ENCODE measurements at regions not wholly inside any gene's neighbourhood (a gene's known extent, or its start where the extent isn't known, plus 50 kb on each side); places are given as distances from the start of the nearest gene placed in this dataset.

- TF ChIP-seq, protein P1, sequence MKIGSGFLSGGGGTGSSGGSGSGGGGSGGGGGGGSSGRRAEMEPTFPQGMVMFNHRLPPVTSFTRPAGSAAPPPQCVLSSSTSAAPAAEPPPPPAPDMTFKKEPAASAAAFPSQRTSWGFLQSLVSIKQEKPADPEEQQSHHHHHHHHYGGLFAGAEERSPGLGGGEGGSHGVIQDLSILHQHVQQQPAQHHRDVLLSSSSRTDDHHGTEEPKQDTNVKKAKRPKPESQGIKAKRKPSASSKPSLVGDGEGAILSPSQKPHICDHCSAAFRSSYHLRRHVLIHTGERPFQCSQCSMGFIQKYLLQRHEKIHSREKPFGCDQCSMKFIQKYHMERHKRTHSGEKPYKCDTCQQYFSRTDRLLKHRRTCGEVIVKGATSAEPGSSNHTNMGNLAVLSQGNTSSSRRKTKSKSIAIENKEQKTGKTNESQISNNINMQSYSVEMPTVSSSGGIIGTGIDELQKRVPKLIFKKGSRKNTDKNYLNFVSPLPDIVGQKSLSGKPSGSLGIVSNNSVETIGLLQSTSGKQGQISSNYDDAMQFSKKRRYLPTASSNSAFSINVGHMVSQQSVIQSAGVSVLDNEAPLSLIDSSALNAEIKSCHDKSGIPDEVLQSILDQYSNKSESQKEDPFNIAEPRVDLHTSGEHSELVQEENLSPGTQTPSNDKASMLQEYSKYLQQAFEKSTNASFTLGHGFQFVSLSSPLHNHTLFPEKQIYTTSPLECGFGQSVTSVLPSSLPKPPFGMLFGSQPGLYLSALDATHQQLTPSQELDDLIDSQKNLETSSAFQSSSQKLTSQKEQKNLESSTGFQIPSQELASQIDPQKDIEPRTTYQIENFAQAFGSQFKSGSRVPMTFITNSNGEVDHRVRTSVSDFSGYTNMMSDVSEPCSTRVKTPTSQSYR (CRISPR knock-in tag; IDR thresholded peaks at IDR 0.05): no peak
- no peak for TF ChIP-seq PRDM15 (CRISPR knock-in tag; IDR thresholded peaks at IDR 0.05)
- no peak for TF ChIP-seq IRF2 (CRISPR knock-in tag; IDR thresholded peaks at IDR 0.05; ENCODE audit: borderline replicate concordance, low read depth)
- no peak for TF ChIP-seq ZNF423 (CRISPR knock-in tag; IDR thresholded peaks at IDR 0.05)
Observed at GRCh38 chr16:79898703-79899102, 298.2 kb upstream of the MAF start (continued).

DNA sequence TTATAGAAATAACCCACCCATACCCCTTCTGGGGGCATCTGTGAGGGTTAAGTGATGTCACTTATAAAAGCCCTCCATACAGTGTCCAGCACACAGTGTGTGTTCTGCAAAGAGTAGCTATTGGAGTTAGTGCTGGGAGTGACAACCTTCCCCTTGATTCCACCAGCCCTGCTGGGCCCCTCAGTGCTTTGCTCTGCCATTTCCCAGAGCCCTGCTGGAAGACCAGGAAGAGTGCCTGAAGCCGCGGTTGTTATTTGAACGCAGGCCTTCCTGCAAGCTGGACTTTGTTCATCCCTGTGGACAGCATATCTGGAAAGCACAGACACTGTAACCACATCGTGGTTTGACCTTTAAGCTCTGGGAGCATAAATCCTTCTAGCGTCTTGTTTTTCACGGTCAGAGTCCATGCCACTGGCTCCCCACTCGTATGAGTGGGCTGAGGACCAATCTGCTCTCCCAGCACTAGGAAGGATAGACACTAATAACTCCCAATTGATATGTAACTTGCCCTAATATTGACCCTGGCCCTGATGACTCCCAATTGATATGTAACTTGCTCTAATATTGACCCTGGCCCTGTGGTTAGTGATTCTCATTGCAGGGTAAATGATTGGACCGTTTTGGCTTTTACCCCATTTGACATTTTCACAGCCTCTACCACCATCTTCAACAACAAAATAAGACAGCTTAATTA is 297.1 kb upstream of the MAF start:
- peaks cover 9% of the 10 kb centered on the region for H3K4me1 Mint-ChIP-seq
- H3K27me3 Mint-ChIP-seq (ENCODE audit: low read depth): no peaks in the 10 kb centered on the region
- TF ChIP-seq ATF2 (CRISPR knock-in tag; IDR thresholded peaks at IDR 0.05; ENCODE audit: borderline replicate concordance, low read depth) (no peak), GABPB1 (CRISPR knock-in tag; IDR thresholded peaks at IDR 0.05) (peak; percentile 20; the same call in 1 of the 2 replicates)
- no peak for DNase-seq (ENCODE audit: low spot score)
- no peak for ATAC-seq
- POLR2A ChIA-PET: no interaction called here
- no peak overlapping the region for H3K27ac Mint-ChIP-seq
- H3K36me3 Mint-ChIP-seq: no peaks in the 10 kb centered on the region
- CTCF ChIA-PET: no interaction called here
- peaks cover 13% of the 10 kb centered on the region for H3K9me3 Mint-ChIP-seq
- no peak overlapping the region for H3K4me3 Mint-ChIP-seq

DNA sequence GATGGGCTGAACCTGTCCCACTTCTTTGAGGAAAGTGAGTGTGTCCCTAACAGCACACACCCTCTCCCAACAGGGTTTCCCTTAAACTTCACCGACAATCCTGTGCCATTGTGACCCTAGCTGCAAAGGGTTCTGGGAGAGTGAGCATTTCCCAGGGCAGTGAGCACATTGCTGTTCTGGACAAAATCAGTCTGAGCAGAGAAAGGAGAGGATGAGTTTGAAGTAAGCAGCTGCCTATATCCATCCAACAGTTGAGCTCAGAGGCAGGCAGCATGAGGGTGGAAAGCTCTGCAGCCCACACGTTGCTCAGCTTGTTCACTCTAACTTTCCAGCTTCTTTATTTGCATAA is 296.5 kb upstream of the MAF start:
- H3K9me3 Mint-ChIP-seq: peaks cover 9% of the 10 kb centered on the region
- POLR2A ChIA-PET: no interaction called here
- no peaks in the 10 kb centered on the region for H3K27me3 Mint-ChIP-seq (ENCODE audit: low read depth)
- CTCF ChIA-PET: no interaction called here
- no peak overlapping the region for H3K4me3 Mint-ChIP-seq
- peaks cover 9% of the 10 kb centered on the region for H3K4me1 Mint-ChIP-seq
- H3K27ac Mint-ChIP-seq: no peak overlapping the region
- H3K36me3 Mint-ChIP-seq: no peaks in the 10 kb centered on the region
- no peak for ATAC-seq
- DNase-seq (ENCODE audit: low spot score): no peak
- TF ChIP-seq JUN (CRISPR knock-in tag; IDR thresholded peaks at IDR 0.05): no peak
- TF ChIP-seq ZNF396 (CRISPR knock-in tag; IDR thresholded peaks at IDR 0.05; ENCODE audit: borderline replicate concordance): no peak
- TF ChIP-seq TP53 (CRISPR knock-in tag; IDR thresholded peaks at IDR 0.05): no peak
- TF ChIP-seq, protein P2, sequence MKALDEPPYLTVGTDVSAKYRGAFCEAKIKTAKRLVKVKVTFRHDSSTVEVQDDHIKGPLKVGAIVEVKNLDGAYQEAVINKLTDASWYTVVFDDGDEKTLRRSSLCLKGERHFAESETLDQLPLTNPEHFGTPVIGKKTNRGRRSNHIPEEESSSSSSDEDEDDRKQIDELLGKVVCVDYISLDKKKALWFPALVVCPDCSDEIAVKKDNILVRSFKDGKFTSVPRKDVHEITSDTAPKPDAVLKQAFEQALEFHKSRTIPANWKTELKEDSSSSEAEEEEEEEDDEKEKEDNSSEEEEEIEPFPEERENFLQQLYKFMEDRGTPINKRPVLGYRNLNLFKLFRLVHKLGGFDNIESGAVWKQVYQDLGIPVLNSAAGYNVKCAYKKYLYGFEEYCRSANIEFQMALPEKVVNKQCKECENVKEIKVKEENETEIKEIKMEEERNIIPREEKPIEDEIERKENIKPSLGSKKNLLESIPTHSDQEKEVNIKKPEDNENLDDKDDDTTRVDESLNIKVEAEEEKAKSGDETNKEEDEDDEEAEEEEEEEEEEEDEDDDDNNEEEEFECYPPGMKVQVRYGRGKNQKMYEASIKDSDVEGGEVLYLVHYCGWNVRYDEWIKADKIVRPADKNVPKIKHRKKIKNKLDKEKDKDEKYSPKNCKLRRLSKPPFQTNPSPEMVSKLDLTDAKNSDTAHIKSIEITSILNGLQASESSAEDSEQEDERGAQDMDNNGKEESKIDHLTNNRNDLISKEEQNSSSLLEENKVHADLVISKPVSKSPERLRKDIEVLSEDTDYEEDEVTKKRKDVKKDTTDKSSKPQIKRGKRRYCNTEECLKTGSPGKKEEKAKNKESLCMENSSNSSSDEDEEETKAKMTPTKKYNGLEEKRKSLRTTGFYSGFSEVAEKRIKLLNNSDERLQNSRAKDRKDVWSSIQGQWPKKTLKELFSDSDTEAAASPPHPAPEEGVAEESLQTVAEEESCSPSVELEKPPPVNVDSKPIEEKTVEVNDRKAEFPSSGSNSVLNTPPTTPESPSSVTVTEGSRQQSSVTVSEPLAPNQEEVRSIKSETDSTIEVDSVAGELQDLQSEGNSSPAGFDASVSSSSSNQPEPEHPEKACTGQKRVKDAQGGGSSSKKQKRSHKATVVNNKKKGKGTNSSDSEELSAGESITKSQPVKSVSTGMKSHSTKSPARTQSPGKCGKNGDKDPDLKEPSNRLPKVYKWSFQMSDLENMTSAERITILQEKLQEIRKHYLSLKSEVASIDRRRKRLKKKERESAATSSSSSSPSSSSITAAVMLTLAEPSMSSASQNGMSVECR (CRISPR knock-in tag; IDR thresholded peaks at IDR 0.05; ENCODE audit: borderline replicate concordance): no peak
- TF ChIP-seq KAT7 (CRISPR knock-in tag; IDR thresholded peaks at IDR 0.05; ENCODE audit: borderline replicate concordance): no peak
- TF ChIP-seq ATF3 (CRISPR knock-in tag; conservative IDR thresholded peaks at IDR 0.05): no peak
- no peak for TF ChIP-seq ZBTB21 (CRISPR knock-in tag; IDR thresholded peaks at IDR 0.05; ENCODE audit: borderline replicate concordance)
- no peak for TF ChIP-seq ZNF232 (CRISPR knock-in tag; IDR thresholded peaks at IDR 0.05)
- no peak for TF ChIP-seq GABPB1 (CRISPR knock-in tag; IDR thresholded peaks at IDR 0.05)
- no peak for TF ChIP-seq ZSCAN18 (CRISPR knock-in tag; IDR thresholded peaks at IDR 0.05)
- no peak for TF ChIP-seq ETV6 (CRISPR knock-in tag; IDR thresholded peaks at IDR 0.05)

Measured in WTC11 (cell line).